HEK293 (cell line): ENCODE measurements at regions not wholly inside any gene's neighbourhood (a gene's known extent, or its start where the extent isn't known, plus 50 kb on each side); places are given as distances from the start of the nearest gene placed in this dataset.

ENCODE experiments used
- CTCF ChIA-PET: fragments of 350-600 bp; formaldehyde crosslinking; extraction: SDS; loops from one replicate; lab custom pipeline; 2021; ENCODE audit warnings: antibody characterized with exemption; lab: Yijun Ruan, JAX
- POLR2A ChIA-PET: fragments of 300-600 bp; formaldehyde crosslinking; extraction: SDS; loops from one replicate; lab custom pipeline; 2020; ENCODE audit warnings: antibody characterized with exemption, inconsistent platforms; lab: Yijun Ruan, JAX
- H3K27ac ChIP-seq: fragments of 200-500 bp; sonication (Bioruptor generic); 2 replicates; pipeline ENCODE4 v1.5.1; 2014; ENCODE audit warnings: low read depth, low read length, control low read depth, inconsistent platforms; ENCODE audit errors: extremely low read depth
- H3K36me3 ChIP-seq, 2 experiments: fragments of 200-500 bp in 1 of 2; sonication (Bioruptor generic) in 1 of 2; 1 replicate in 1 of 2; 2 replicates in 1 of 2; pipeline ENCODE4 v1.5.1; 2014 to 2017; ENCODE audit warnings: inconsistent platforms in 2 of 2, low read length in 2 of 2; ENCODE audit not compliant: control insufficient read depth in 2 of 2, insufficient read depth in 1 of 2
- H3K4me1 ChIP-seq: fragments of 200-500 bp; sonication (Bioruptor generic); 2 replicates; pipeline ENCODE4 v1.5.1; 2014; ENCODE audit warnings: mild to moderate bottlenecking, low read length, inconsistent platforms; ENCODE audit not compliant: control insufficient read depth, insufficient read depth
- H3K4me3 ChIP-seq: 2 replicates; pipeline ENCODE4 v1.5.1; 2011; ENCODE audit warnings: low read depth, mild to moderate bottlenecking, control low read depth, low read length, moderate library complexity
- H3K9me3 ChIP-seq: fragments of 200-500 bp; sonication (Bioruptor generic); 2 replicates; pipeline ENCODE4 v1.5.1; 2014; ENCODE audit warnings: low read depth, low read length, inconsistent platforms; ENCODE audit not compliant: control insufficient read depth, insufficient read depth
- GLIS1 ChIP-seq: fragments of 450-650 bp; formaldehyde crosslinking; IDR thresholded peaks from 2 replicates; pipeline ENCODE4 v1.5.1; 2016; ENCODE audit warnings: missing biosample characterization, missing genetic modification characterization
- HOXA7 ChIP-seq: sonication (generic); formaldehyde crosslinking; IDR thresholded peaks from 2 replicates; pipeline ENCODE4 v1.8.1; 2022; ENCODE audit warnings: missing genetic modification reagents, borderline replicate concordance
- HOXC10 ChIP-seq: sonication (generic); formaldehyde crosslinking; IDR thresholded peaks from 2 replicates; pipeline ENCODE4 v1.8.1; 2023; ENCODE audit warnings: mild to moderate bottlenecking, missing genetic modification reagents
- IKZF3 ChIP-seq: fragments of 450-650 bp; IDR thresholded peaks from 2 replicates; pipeline ENCODE4 v1.5.0; 2018; ENCODE audit warnings: missing biosample characterization, mild to moderate bottlenecking, missing genetic modification characterization, moderate library complexity
- KLF17 ChIP-seq: fragments of 450-650 bp; formaldehyde crosslinking; IDR thresholded peaks from 2 replicates; pipeline ENCODE4 v1.5.1; 2016; ENCODE audit warnings: missing biosample characterization, missing genetic modification characterization
- PATZ1 ChIP-seq: fragments of 450-650 bp; formaldehyde crosslinking; IDR thresholded peaks from 2 replicates; pipeline ENCODE4 v1.5.1; 2016; ENCODE audit warnings: missing biosample characterization, missing genetic modification characterization
- SALL2 ChIP-seq: fragments of 450-650 bp; formaldehyde crosslinking; IDR thresholded peaks from 2 replicates; pipeline ENCODE4 v1.5.0; 2017; ENCODE audit warnings: missing biosample characterization, mild to moderate bottlenecking, missing genetic modification characterization, borderline replicate concordance
- YY1 ChIP-seq: fragments of 450-650 bp; formaldehyde crosslinking; IDR thresholded peaks from 2 replicates; pipeline ENCODE4 v1.5.1; 2018; ENCODE audit warnings: missing biosample characterization, missing genetic modification characterization
- ZBTB1 ChIP-seq: fragments of 450-650 bp; formaldehyde crosslinking; IDR thresholded peaks from 2 replicates; pipeline ENCODE4 v1.5.1; 2016; ENCODE audit warnings: missing biosample characterization, missing genetic modification characterization
- ZBTB11 ChIP-seq: fragments of 450-650 bp; formaldehyde crosslinking; conservative IDR thresholded peaks from 2 replicates; pipeline ENCODE4 v1.5.1; 2016; ENCODE audit warnings: low read depth, missing biosample characterization, missing genetic modification characterization
- ZBTB7A ChIP-seq: fragments of 450-650 bp; formaldehyde crosslinking; IDR thresholded peaks from 2 replicates; pipeline ENCODE4 v1.5.1; 2016; ENCODE audit warnings: low read depth, missing biosample characterization, missing genetic modification characterization
- ZNF10 ChIP-seq: fragments of 450-650 bp; formaldehyde crosslinking; IDR thresholded peaks from 2 replicates; pipeline ENCODE4 v1.5.1; 2017; ENCODE audit warnings: missing biosample characterization, missing genetic modification characterization
- ZNF18 ChIP-seq: fragments of 450-650 bp; formaldehyde crosslinking; IDR thresholded peaks from 2 replicates; pipeline ENCODE4 v1.5.1; 2016; ENCODE audit warnings: missing biosample characterization, missing genetic modification characterization
- ZNF423 ChIP-seq: fragments of 450-650 bp; formaldehyde crosslinking; IDR thresholded peaks from 2 replicates; pipeline ENCODE4 v1.5.1; 2016; ENCODE audit warnings: missing biosample characterization, missing genetic modification characterization
- ZNF48 ChIP-seq: fragments of 450-650 bp; formaldehyde crosslinking; IDR thresholded peaks from 2 replicates; pipeline ENCODE4 v1.5.1; 2016; ENCODE audit warnings: missing biosample characterization, missing genetic modification characterization
- ZNF501 ChIP-seq: fragments of 450-650 bp; formaldehyde crosslinking; IDR thresholded peaks from 2 replicates; pipeline ENCODE4 v1.5.1; 2016; ENCODE audit warnings: missing biosample characterization, missing genetic modification characterization
- ZNF521 ChIP-seq: fragments of 450-650 bp; formaldehyde crosslinking; IDR thresholded peaks from 2 replicates; pipeline ENCODE4 v1.5.1; 2017; ENCODE audit warnings: missing biosample characterization, mild to moderate bottlenecking, missing genetic modification characterization
- ZNF580 ChIP-seq: fragments of 450-650 bp; formaldehyde crosslinking; IDR thresholded peaks from 2 replicates; pipeline ENCODE4 v1.5.1; 2016; ENCODE audit warnings: missing biosample characterization, missing genetic modification characterization
- ZNF610 ChIP-seq: fragments of 450-650 bp; formaldehyde crosslinking; IDR thresholded peaks from 2 replicates; pipeline ENCODE4 v1.5.1; 2016; ENCODE audit warnings: missing biosample characterization, missing genetic modification characterization, borderline replicate concordance
- ZSCAN18 ChIP-seq: fragments of 450-650 bp; formaldehyde crosslinking; IDR thresholded peaks from 2 replicates; pipeline ENCODE4 v1.5.1; 2016; ENCODE audit warnings: missing biosample characterization, missing genetic modification characterization
- ZXDB ChIP-seq: fragments of 450-650 bp; formaldehyde crosslinking; IDR thresholded peaks from 2 replicates; pipeline ENCODE4 v1.5.1; 2016; ENCODE audit warnings: missing biosample characterization, missing genetic modification characterization
- TF ChIP-seq, protein P1 (sequence below): fragments of 450-650 bp; formaldehyde crosslinking; IDR thresholded peaks from 2 replicates; pipeline ENCODE4 v1.5.1; 2016; ENCODE audit warnings: missing biosample characterization, missing genetic modification characterization, borderline replicate concordance
- TF ChIP-seq, protein P2 (sequence below): fragments of 450-650 bp; formaldehyde crosslinking; IDR thresholded peaks from 2 replicates; pipeline ENCODE4; 2016; ENCODE audit warnings: missing biosample characterization, missing genetic modification characterization

- TF ChIP-seq, protein P1, sequence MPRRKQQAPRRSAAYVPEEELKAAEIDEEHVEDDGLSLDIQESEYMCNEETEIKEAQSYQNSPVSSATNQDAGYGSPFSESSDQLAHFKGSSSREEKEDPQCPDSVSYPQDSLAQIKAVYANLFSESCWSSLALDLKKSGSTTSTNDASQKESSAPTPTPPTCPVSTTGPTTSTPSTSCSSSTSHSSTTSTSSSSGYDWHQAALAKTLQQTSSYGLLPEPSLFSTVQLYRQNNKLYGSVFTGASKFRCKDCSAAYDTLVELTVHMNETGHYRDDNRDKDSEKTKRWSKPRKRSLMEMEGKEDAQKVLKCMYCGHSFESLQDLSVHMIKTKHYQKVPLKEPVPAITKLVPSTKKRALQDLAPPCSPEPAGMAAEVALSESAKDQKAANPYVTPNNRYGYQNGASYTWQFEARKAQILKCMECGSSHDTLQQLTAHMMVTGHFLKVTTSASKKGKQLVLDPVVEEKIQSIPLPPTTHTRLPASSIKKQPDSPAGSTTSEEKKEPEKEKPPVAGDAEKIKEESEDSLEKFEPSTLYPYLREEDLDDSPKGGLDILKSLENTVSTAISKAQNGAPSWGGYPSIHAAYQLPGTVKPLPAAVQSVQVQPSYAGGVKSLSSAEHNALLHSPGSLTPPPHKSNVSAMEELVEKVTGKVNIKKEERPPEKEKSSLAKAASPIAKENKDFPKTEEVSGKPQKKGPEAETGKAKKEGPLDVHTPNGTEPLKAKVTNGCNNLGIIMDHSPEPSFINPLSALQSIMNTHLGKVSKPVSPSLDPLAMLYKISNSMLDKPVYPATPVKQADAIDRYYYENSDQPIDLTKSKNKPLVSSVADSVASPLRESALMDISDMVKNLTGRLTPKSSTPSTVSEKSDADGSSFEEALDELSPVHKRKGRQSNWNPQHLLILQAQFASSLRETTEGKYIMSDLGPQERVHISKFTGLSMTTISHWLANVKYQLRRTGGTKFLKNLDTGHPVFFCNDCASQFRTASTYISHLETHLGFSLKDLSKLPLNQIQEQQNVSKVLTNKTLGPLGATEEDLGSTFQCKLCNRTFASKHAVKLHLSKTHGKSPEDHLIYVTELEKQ (tag by site-specific recombination) = no peak
- TF ChIP-seq ZNF48 (tag by site-specific recombination) (no peak), ZXDB (tag by site-specific recombination) (no peak), ZBTB11 (tag by site-specific recombination) (no peak), SALL2 (no peak), ZNF580 (tag by site-specific recombination) (no peak), HOXC10 (CRISPR knock-in tag) (no peak), KLF17 (no peak), ZNF10 (tag by site-specific recombination) (no peak), ZNF610 (tag by site-specific recombination) (no peak), ZNF501 (tag by site-specific recombination) (no peak), PATZ1 (tag by site-specific recombination) (no peak), ZNF521 (tag by site-specific recombination) (no peak), YY1 (tag by site-specific recombination) (no peak)
- TF ChIP-seq, protein P2, sequence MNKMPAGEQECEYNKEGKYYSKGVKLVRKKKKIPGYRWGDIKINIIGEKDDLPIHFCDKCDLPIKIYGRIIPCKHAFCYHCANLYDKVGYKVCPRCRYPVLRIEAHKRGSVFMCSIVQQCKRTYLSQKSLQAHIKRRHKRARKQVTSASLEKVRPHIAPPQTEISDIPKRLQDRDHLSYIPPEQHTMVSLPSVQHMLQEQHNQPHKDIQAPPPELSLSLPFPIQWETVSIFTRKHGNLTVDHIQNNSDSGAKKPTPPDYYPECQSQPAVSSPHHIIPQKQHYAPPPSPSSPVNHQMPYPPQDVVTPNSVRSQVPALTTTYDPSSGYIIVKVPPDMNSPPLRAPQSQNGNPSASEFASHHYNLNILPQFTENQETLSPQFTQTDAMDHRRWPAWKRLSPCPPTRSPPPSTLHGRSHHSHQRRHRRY (tag by site-specific recombination) = no peak
These were observed 1178.9 kb upstream of the DIAPH2 start (continued) for GRCh38 chrX:95505721-95506120.

GRCh38 chrX:95509474-95509873 lies 1175.2 kb upstream of the DIAPH2 start:
- ChIA-PET CTCF (no interaction called here), POLR2A (no interaction called here)
- no peak overlapping the region for H3K4me3 ChIP-seq
- H3K9me3 ChIP-seq = no peaks in the 10 kb centered on the region
- no peaks in the 10 kb centered on the region for H3K36me3 ChIP-seq
- H3K27ac ChIP-seq = no peak overlapping the region
- no peaks in the 10 kb centered on the region for H3K4me1 ChIP-seq
- TF ChIP-seq ZNF423 (tag by site-specific recombination) = no peak
- no peak for TF ChIP-seq ZSCAN18 (tag by site-specific recombination)
- TF ChIP-seq ZBTB1 (tag by site-specific recombination) = no peak
- no peak for TF ChIP-seq ZBTB7A (tag by site-specific recombination)
- no peak for TF ChIP-seq IKZF3 (tag by site-specific recombination)
- TF ChIP-seq GLIS1 = no peak
- TF ChIP-seq HOXA7 (CRISPR knock-in tag) = no peak
- no peak for TF ChIP-seq ZNF18
